Natural killer cell (primary cell): ENCODE measurements at regions not wholly inside any gene's neighbourhood (a gene's known extent, or its start where the extent isn't known, plus 50 kb on each side); places are given as distances from the start of the nearest gene placed in this dataset.

Experiments used
- ATAC-seq, 3 donors: fragments of 150-1000 bp in 2 of 3; fragments of 200-7000 bp in 1 of 3; cut with Tn5 transposase; 1 replicate in 1 of 3; 2 replicates in 2 of 3; pipeline ENCODE4 v1.10.0; 2021; ENCODE audit warnings: mild to moderate bottlenecking in 2 of 3, moderate library complexity in 2 of 3
- DNase-seq, 2 donors: peaks; one replicate each; pipeline versions ENCODE4 v3.0.0 to v3.0.0-alpha.2; 2013 to 2021; ENCODE audit warnings: mixed read lengths in 1 of 2
- H3K27ac ChIP-seq: one replicate; pipeline ENCODE4 v1.5.1; 2013; ENCODE audit warnings: mild to moderate bottlenecking, low read length
- H3K27me3 ChIP-seq: one replicate; pipeline ENCODE4 v1.6.1; 2013; ENCODE audit warnings: low read length; ENCODE audit not compliant: control insufficient read depth, insufficient read depth
- H3K36me3 ChIP-seq: one replicate; pipeline ENCODE4 v1.6.1; 2013; ENCODE audit warnings: low read length; ENCODE audit not compliant: control insufficient read depth, insufficient read depth
- H3K4me1 ChIP-seq: one replicate; pipeline ENCODE4 v1.6.1; 2013; ENCODE audit warnings: low read length; ENCODE audit not compliant: control insufficient read depth, insufficient read depth
- H3K4me3 ChIP-seq: one replicate; pipeline ENCODE4 v1.5.1; 2013; ENCODE audit warnings: low read length
- H3K9me3 ChIP-seq: one replicate; pipeline ENCODE4 v1.6.1; 2013; ENCODE audit warnings: low read length; ENCODE audit not compliant: control insufficient read depth, insufficient read depth
- H3K27ac Mint-ChIP-seq, 2 donors: one replicate each; pipeline ENCODE4 v1.8.0; 2022; ENCODE audit warnings: mild to moderate bottlenecking in 2 of 2, mixed read lengths in 2 of 2, moderate library complexity in 1 of 2
- H3K27me3 Mint-ChIP-seq, 2 donors: one replicate each; pipeline ENCODE4 v1.8.0; 2022; ENCODE audit warnings: low read depth in 2 of 2, mixed read lengths in 2 of 2
- H3K36me3 Mint-ChIP-seq: one replicate; pipeline ENCODE4 v1.8.0; 2022; ENCODE audit warnings: mixed read lengths
- H3K4me1 Mint-ChIP-seq, 2 donors: one replicate each; pipeline ENCODE4 v1.8.0; 2022; ENCODE audit warnings: mixed read lengths in 2 of 2
- H3K4me3 Mint-ChIP-seq: one replicate; pipeline ENCODE4 v1.8.0; 2022; ENCODE audit warnings: mild to moderate bottlenecking, moderate library complexity, mixed read lengths
- H3K9me3 Mint-ChIP-seq, 2 donors: one replicate each; pipeline ENCODE4 v1.8.0; 2022; ENCODE audit warnings: mixed read lengths in 2 of 2
- WGBS: methylation state at CpG from one replicate; pipeline ENCODE4 v1.1.7; 2013; ENCODE audit warnings: missing lambda C conversion rate; ENCODE audit not compliant: insufficient coverage; 5-methylcytosine and 5-hydroxymethylcytosine counted together
- intact Hi-C: fragments of 100-400 bp; cut with micrococcal nuclease; formaldehyde crosslinking; loops from one replicate; pipeline ENCODE4 v1.14.2; 2022
- TF ChIP-seq, protein P1 (sequence below): fragments of 200-600 bp; IDR thresholded peaks from one replicate; pipeline ENCODE4 v1.8.0; 2022; ENCODE audit warnings: antibody characterized with exemption

DNA sequence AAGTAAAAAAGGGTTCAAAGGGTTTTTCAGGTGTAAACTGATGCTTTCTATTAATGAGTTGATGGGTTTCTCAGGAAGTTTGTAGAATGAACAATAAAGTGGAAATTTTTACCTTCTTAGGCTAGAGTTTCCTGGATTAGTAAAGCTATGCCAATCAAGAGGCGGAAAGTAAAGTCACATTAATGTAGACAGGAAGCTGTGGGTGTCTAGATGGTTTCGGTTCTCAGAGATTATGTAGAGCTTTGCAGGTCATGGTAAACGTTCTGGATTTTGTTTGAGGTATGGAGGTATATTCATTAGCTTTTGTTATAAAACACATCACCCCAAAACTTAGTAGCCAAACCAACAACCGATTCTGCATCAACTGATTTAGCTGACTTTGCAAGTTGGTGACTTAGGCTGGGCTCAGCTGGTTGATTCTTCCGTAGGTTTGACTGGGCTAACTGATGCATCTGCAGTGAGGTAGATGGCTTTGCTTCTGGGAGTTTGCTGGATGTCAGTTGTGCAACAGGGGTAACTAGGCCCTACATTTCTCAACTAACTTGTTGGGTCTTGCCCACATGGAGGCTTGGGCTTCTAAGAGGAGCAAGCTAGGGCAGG is 273.8 kb downstream of the MSX2 start:
- no peak overlapping the region for H3K4me3 ChIP-seq
- H3K27ac Mint-ChIP-seq: no peak overlapping the region
- H3K27me3 Mint-ChIP-seq: peaks cover 0 to 1% of the 10 kb centered on the region in 2 donors
- H3K27ac ChIP-seq: no peak overlapping the region
- H3K4me1 ChIP-seq: peaks cover 10% of the 10 kb centered on the region
- H3K4me3 Mint-ChIP-seq: peak overlapping the region; percentile 39
- intact Hi-C loops: no loop called here
- H3K4me1 Mint-ChIP-seq: peaks cover 13% of the 10 kb centered on the region in 2 donors
- DNase-seq: peak in 1 of 2 donors; percentile 7
- TF ChIP-seq, protein P1, sequence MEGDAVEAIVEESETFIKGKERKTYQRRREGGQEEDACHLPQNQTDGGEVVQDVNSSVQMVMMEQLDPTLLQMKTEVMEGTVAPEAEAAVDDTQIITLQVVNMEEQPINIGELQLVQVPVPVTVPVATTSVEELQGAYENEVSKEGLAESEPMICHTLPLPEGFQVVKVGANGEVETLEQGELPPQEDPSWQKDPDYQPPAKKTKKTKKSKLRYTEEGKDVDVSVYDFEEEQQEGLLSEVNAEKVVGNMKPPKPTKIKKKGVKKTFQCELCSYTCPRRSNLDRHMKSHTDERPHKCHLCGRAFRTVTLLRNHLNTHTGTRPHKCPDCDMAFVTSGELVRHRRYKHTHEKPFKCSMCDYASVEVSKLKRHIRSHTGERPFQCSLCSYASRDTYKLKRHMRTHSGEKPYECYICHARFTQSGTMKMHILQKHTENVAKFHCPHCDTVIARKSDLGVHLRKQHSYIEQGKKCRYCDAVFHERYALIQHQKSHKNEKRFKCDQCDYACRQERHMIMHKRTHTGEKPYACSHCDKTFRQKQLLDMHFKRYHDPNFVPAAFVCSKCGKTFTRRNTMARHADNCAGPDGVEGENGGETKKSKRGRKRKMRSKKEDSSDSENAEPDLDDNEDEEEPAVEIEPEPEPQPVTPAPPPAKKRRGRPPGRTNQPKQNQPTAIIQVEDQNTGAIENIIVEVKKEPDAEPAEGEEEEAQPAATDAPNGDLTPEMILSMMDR: no peak
- peaks cover 5% of the 10 kb centered on the region for H3K9me3 ChIP-seq
- H3K27me3 ChIP-seq: no peaks in the 10 kb centered on the region
- no peaks in the 10 kb centered on the region for H3K36me3 ChIP-seq
- 74% methylated on average over 4 of the region's 5 CpGs for WGBS
- H3K36me3 Mint-ChIP-seq: no peaks in the 10 kb centered on the region
- H3K9me3 Mint-ChIP-seq: peaks cover 3 to 4% of the 10 kb centered on the region in 2 donors
- ATAC-seq: peak in 1 of 3 donors; percentile 32

DNA sequence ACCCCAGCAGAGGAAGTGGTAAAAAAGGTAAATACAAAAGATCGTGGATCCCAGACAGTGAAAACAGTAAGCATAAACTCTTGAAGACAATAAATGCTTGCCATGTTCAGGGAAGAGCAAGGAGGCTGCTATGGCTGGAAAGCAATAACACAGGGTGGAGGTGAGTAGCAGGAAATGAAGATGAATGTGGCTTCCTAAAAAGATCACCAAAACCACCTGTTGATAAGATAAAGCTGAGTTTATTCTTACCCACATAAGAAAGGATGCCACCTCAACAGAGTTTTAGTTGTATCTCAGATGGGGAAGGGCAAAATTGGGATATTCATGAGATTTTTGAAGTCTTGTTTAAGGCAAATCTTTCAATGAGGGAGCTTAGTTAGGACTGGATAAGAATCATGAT is 273.3 kb downstream of the MSX2 start:
- no peaks in the 10 kb centered on the region for H3K27me3 Mint-ChIP-seq
- H3K27ac Mint-ChIP-seq: no peak overlapping the region

DNA sequence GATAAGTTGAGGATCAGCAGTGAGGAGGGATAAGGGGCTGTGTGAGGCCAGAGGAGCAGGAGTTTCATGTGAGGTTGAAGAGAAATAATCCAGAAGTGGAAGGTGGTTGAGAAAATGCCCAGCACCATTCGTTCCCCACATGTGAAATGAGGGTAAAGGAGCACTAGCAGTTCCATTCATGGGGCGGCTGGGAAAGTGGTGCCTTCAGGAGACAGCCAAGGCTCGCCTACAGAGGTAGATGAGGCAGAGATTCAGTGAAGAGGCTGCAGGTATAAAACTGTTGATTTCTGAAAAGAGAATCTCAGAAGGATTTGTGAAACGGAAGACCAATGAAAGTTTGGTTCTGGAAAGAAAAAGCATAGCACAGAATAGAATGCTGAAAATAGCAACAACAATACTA is 272.6 kb downstream of the MSX2 start:
- no peaks in the 10 kb centered on the region for H3K27me3 Mint-ChIP-seq
- WGBS: 84% methylated on average over 3 of the region's 4 CpGs
- no peak overlapping the region for H3K4me3 Mint-ChIP-seq
- H3K9me3 Mint-ChIP-seq: peaks cover 4 to 8% of the 10 kb centered on the region in 2 donors
- peaks cover 10% of the 10 kb centered on the region for H3K4me1 ChIP-seq
- peaks cover 13% of the 10 kb centered on the region in 2 donors for H3K4me1 Mint-ChIP-seq
- no peaks in the 10 kb centered on the region for H3K36me3 ChIP-seq
- ATAC-seq (no peak), DNase-seq (no peak)
- intact Hi-C loops: no loop called here
- TF ChIP-seq, protein P1: no peak
- no peaks in the 10 kb centered on the region for H3K36me3 Mint-ChIP-seq
- H3K4me3 ChIP-seq: no peak overlapping the region
- peaks cover 5% of the 10 kb centered on the region for H3K9me3 ChIP-seq
- H3K27me3 ChIP-seq: peaks cover 2% of the 10 kb centered on the region
- no peak overlapping the region for H3K27ac Mint-ChIP-seq
- H3K27ac ChIP-seq: no peak overlapping the region

More for the DNA sequence above, 273.3 kb downstream of the MSX2 start:
- H3K9me3 Mint-ChIP-seq: peaks cover 5 to 6% of the 10 kb centered on the region in 2 donors
- Histone ChIP-seq H3K9me3 (peaks cover 5% of the 10 kb centered on the region), H3K4me1 (peaks cover 10% of the 10 kb centered on the region), H3K36me3 (no peaks in the 10 kb centered on the region), H3K4me3 (no peak overlapping the region), H3K27ac (no peak overlapping the region), H3K27me3 (peaks cover 2% of the 10 kb centered on the region)
- TF ChIP-seq, protein P1: no peak
- intact Hi-C loops: no loop called here
- 40% methylated on average over 1 of the region's 1 CpG for WGBS
- DNase-seq (no peak), ATAC-seq (no peak)
- peak overlapping the region; percentile 7 for H3K4me3 Mint-ChIP-seq
- no peaks in the 10 kb centered on the region for H3K36me3 Mint-ChIP-seq
- peaks cover 13% of the 10 kb centered on the region in 2 donors for H3K4me1 Mint-ChIP-seq

DNA sequence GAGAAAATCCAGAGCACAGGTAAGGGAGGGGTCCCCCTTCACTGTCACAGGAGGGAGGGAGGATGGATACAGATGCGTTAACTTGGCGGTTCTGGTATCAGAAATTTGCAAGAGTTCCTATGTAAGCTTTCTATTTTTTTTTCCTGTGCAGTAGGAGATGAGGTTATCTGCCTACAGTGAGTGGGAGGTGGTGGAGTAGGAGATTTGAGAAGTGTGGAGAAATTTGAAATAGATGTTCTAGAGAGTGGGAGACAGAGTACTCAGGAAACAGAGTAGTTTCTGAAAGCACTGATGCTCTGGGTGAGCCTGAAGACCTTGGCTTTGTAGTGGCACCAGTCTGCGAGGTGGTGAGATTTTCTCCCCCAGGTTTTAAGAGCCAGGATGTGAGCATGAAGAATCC is 271.4 kb downstream of the MSX2 start:
- WGBS: 85% methylated on average over 3 of the region's 3 CpGs
- ATAC-seq (no peak), DNase-seq (no peak)
- no peaks in the 10 kb centered on the region for H3K36me3 Mint-ChIP-seq
- H3K27ac ChIP-seq: no peak overlapping the region
- H3K4me3 Mint-ChIP-seq: no peak overlapping the region
- H3K9me3 ChIP-seq: peaks cover 5% of the 10 kb centered on the region
- no peak overlapping the region for H3K27ac Mint-ChIP-seq
- H3K4me1 ChIP-seq: peaks cover 10% of the 10 kb centered on the region
- H3K4me1 Mint-ChIP-seq: peaks cover 13% of the 10 kb centered on the region in 2 donors
- no peaks in the 10 kb centered on the region for H3K36me3 ChIP-seq
- no peak overlapping the region for H3K4me3 ChIP-seq
- intact Hi-C loops: no loop called here
- H3K27me3 ChIP-seq: peaks cover 2% of the 10 kb centered on the region
- H3K9me3 Mint-ChIP-seq: peaks cover 3 to 8% of the 10 kb centered on the region in 2 donors
- TF ChIP-seq, protein P1: no peak
- H3K27me3 Mint-ChIP-seq: no peaks in the 10 kb centered on the region
